Esophagus muscularis mucosa (tissue), 4 donors: ENCODE measurements at regions not wholly inside any gene's neighbourhood (a gene's known extent, or its start where the extent isn't known, plus 50 kb on each side); places are given as distances from the start of the nearest gene placed in this dataset.
"Not testable (repeated sequence)": the region's sequence is repeated elsewhere in the genome, so short reads cannot be mapped to it uniquely, and the experiment has no call there.

Source experiments
- DNase-seq: peaks from one replicate; pipeline ENCODE4 v3.0.0-alpha.2; 2017; ENCODE audit errors: extremely low spot score
- H3K27ac ChIP-seq, 4 donors: fragments of 200-600 bp; sonication (generic); replicated peaks in 1 of 4; 1 replicate in 3 of 4; 2 replicates in 1 of 4; pipeline ENCODE4 v1.5.1; 2016 to 2019; ENCODE audit warnings: mild to moderate bottlenecking in 1 of 4
- H3K27me3 ChIP-seq, 4 donors: fragments of 200-600 bp; sonication (generic); one replicate each; pipeline versions ENCODE4 v1.5.1 to v1.6.0; 2016 to 2019
- H3K36me3 ChIP-seq, 4 donors: fragments of 200-600 bp; sonication (generic); one replicate each; pipeline ENCODE4 v1.5.1; 2016 to 2019
- H3K4me1 ChIP-seq, 4 donors: fragments of 200-600 bp; sonication (generic); one replicate each; pipeline ENCODE4 v1.5.1; 2016 to 2019
- H3K4me3 ChIP-seq, 4 donors: fragments of 200-600 bp; sonication (generic); 1 replicate in 2 of 4; 2 replicates in 2 of 4; pipeline ENCODE4 v1.5.1; 2016 to 2019; ENCODE audit warnings: mild to moderate bottlenecking in 4 of 4, moderate library complexity in 1 of 4
- H3K9me3 ChIP-seq, 4 donors: fragments of 200-600 bp; sonication (generic); 1 replicate in 3 of 4; 2 replicates in 1 of 4; pipeline ENCODE4 v1.5.1; 2016 to 2019
- EP300 ChIP-seq: sonication (generic); formaldehyde crosslinking; IDR thresholded peaks from one replicate; pipeline ENCODE4 v1.6.1; 2017; ENCODE audit warnings: antibody characterized with exemption
- POLR2A ChIP-seq: fragments of 450-650 bp; IDR thresholded peaks from one replicate; pipeline ENCODE4 v1.6.1; 2017; ENCODE audit warnings: antibody characterized with exemption, moderate library complexity, mild to moderate bottlenecking, low read depth
- POLR2AphosphoS5 ChIP-seq, 2 donors: sonication (generic); formaldehyde crosslinking; IDR thresholded peaks; one replicate each; pipeline ENCODE4 v1.6.1; 2017; ENCODE audit warnings: antibody characterized with exemption in 2 of 2
- WGBS: methylation state at CpG from one replicate; pipeline ENCODE4 v1.1.5; 2018; 5-methylcytosine and 5-hydroxymethylcytosine counted together
- intact Hi-C: fragments of 100-400 bp; cut with DNase I; formaldehyde crosslinking; loops from one replicate; pipeline ENCODE4 v1.15.1; 2023
- TF ChIP-seq, protein P1 (sequence below), 3 experiments: fragments of 200-600 bp in 2 of 3; fragments of 450-650 bp in 1 of 3; sonication (generic) in 2 of 3; IDR thresholded peaks; one replicate each; pipeline ENCODE4 v1.5.1; 2017 to 2019; ENCODE audit warnings: antibody characterized with exemption in 3 of 3, mild to moderate bottlenecking in 2 of 3, moderate library complexity in 1 of 3

DNA sequence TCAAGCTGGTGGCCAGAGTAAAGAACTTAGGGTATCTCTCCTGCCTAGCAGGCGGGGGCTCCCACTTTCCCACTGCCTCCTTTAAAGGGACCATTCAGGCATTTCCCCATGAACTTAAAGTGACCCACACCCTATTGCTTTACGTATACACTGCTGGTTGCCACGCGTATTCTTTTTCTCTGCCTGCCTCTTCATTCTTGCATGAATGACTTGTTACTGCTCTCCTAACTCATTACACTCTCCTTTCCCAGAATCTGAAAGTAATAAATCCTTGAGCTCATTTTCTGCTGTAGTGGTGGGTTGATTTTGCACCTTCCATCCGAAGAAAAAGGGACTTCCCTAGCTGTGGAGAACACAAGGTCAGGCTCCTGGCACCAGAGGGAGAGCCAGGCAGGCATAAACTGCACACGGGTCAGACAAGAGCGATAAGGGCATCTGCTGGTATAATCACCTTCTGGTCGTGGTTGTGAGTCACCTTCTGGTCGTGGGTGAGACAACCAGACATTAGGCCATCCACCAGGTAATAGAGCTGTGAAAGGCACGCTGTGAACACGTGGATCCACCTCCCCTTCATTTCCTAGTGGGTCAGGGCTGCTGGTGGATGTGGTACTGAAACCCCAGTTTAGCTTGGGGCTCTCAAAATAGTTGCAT is 950.3 kb downstream of the SOCS6 start:
- WGBS = 74% methylated on average over 11 of the region's 11 CpGs
- TF ChIP-seq, protein P1, sequence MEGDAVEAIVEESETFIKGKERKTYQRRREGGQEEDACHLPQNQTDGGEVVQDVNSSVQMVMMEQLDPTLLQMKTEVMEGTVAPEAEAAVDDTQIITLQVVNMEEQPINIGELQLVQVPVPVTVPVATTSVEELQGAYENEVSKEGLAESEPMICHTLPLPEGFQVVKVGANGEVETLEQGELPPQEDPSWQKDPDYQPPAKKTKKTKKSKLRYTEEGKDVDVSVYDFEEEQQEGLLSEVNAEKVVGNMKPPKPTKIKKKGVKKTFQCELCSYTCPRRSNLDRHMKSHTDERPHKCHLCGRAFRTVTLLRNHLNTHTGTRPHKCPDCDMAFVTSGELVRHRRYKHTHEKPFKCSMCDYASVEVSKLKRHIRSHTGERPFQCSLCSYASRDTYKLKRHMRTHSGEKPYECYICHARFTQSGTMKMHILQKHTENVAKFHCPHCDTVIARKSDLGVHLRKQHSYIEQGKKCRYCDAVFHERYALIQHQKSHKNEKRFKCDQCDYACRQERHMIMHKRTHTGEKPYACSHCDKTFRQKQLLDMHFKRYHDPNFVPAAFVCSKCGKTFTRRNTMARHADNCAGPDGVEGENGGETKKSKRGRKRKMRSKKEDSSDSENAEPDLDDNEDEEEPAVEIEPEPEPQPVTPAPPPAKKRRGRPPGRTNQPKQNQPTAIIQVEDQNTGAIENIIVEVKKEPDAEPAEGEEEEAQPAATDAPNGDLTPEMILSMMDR (IDR thresholded peaks at IDR 0.05) = no peak
- TF ChIP-seq POLR2A = no peak
- TF ChIP-seq EP300 = no peak
- TF ChIP-seq POLR2AphosphoS5 (IDR thresholded peaks at IDR 0.05) = no peak
- Histone ChIP-seq H3K27ac (no peak overlapping the region), H3K4me1 (no peaks in the 10 kb centered on the region), H3K27me3 (no peaks in the 10 kb centered on the region), H3K36me3 (no peaks in the 10 kb centered on the region), H3K4me3 (no peak overlapping the region), H3K9me3 (no peaks in the 10 kb centered on the region)
- DNase-seq = no peak
- intact Hi-C loops = no loop called here

- no peaks in the 10 kb centered on the region for H3K9me3 ChIP-seq
- no peaks in the 10 kb centered on the region for H3K27me3 ChIP-seq
- no peak overlapping the region for H3K4me3 ChIP-seq
- WGBS = 93% methylated on average over 1 of the region's 1 CpG
- intact Hi-C loops = no loop called here
- no peak overlapping the region for H3K27ac ChIP-seq
- DNase-seq = no peak
- TF ChIP-seq POLR2A (no peak), EP300 (no peak), POLR2AphosphoS5 (IDR thresholded peaks at IDR 0.05) (no peak)
- TF ChIP-seq, protein P1 (IDR thresholded peaks at IDR 0.05) = no peak
- no peaks in the 10 kb centered on the region for H3K4me1 ChIP-seq
- H3K36me3 ChIP-seq = no peaks in the 10 kb centered on the region
Observed at GRCh38 chr18:71237641-71238040, 948.8 kb downstream of the SOCS6 start.

GRCh38 chr18:71233177-71233576 is 944.3 kb downstream of the SOCS6 start:
- Histone ChIP-seq H3K36me3 (no peaks in the 10 kb centered on the region), H3K27me3 (no peaks in the 10 kb centered on the region), H3K9me3 (no peaks in the 10 kb centered on the region), H3K4me3 (no peak overlapping the region), H3K27ac (no peak overlapping the region), H3K4me1 (no peaks in the 10 kb centered on the region)
- TF ChIP-seq POLR2A (no peak), POLR2AphosphoS5 (IDR thresholded peaks at IDR 0.05) (no peak), EP300 (no peak)
- TF ChIP-seq, protein P1 (IDR thresholded peaks at IDR 0.05) = no peak
- 67% methylated on average over 4 of the region's 4 CpGs for WGBS
- DNase-seq = no peak
- intact Hi-C loops = no loop called here

GRCh38 chr18:71223486-71223885 is 934.6 kb downstream of the SOCS6 start:
- TF ChIP-seq POLR2A = no peak
- no peak for TF ChIP-seq EP300
- TF ChIP-seq, protein P1 (IDR thresholded peaks at IDR 0.05) = no peak
- TF ChIP-seq POLR2AphosphoS5 (IDR thresholded peaks at IDR 0.05) = no peak
- no peaks in the 10 kb centered on the region for H3K36me3 ChIP-seq
- H3K4me1 ChIP-seq = no peaks in the 10 kb centered on the region
- no peak overlapping the region for H3K27ac ChIP-seq
- H3K27me3 ChIP-seq = no peaks in the 10 kb centered on the region
- intact Hi-C loops = no loop called here
- H3K4me3 ChIP-seq = no peak overlapping the region
- no peak for DNase-seq
- H3K9me3 ChIP-seq = no peaks in the 10 kb centered on the region

DNA sequence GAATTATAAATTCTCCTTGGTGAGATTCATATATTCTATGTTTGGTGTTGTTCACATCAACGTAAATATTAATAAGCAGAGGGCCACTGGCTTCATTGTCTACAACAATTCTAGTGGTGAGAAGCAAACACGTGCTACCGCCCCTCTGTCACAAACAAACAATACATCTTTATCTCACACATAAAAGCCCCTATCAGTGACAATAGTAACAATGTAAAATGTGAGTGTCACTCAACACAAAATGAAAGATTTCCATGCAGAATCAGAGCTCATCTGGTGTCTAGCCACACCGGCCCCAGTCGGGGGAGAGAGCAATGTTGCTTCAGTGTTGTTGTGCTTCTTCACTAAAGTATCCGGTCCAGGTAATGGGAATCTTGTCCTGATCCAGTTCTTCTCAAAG is 932.6 kb downstream of the SOCS6 start:
- TF ChIP-seq POLR2AphosphoS5 (IDR thresholded peaks at IDR 0.05) = no peak
- TF ChIP-seq EP300 = no peak
- TF ChIP-seq POLR2A = no peak
- TF ChIP-seq, protein P1 (IDR thresholded peaks at IDR 0.05) = no peak
- no peaks in the 10 kb centered on the region for H3K36me3 ChIP-seq
- no peaks in the 10 kb centered on the region for H3K4me1 ChIP-seq
- H3K9me3 ChIP-seq = no peaks in the 10 kb centered on the region
- no peak overlapping the region for H3K27ac ChIP-seq
- DNase-seq = no peak
- H3K4me3 ChIP-seq = no peak overlapping the region
- 76% methylated on average over 6 of the region's 6 CpGs for WGBS
- intact Hi-C loops = no loop called here
- no peaks in the 10 kb centered on the region for H3K27me3 ChIP-seq

GRCh38 chr18:71212739-71213138 is 923.9 kb downstream of the SOCS6 start:
- intact Hi-C loops, H3K27ac ChIP-seq, H3K27me3 ChIP-seq, H3K4me1 ChIP-seq, H3K4me3 ChIP-seq, H3K9me3 ChIP-seq, H3K36me3 ChIP-seq, DNase-seq: not testable (repeated sequence)
- 78% methylated on average over 7 of the region's 26 CpGs for WGBS
